Subcutaneous abdominal adipose tissue (tissue), 5 donors: ENCODE measurements at regions not wholly inside any gene's neighbourhood (a gene's known extent, or its start where the extent isn't known, plus 50 kb on each side); places are given as distances from the start of the nearest gene placed in this dataset.

Experiments
- H3K27ac ChIP-seq: one replicate; pipeline ENCODE4 v1.7.0; 2013; ENCODE audit warnings: low read depth, mild to moderate bottlenecking, inconsistent platforms, low read length, moderate library complexity
- H3K27me3 ChIP-seq, 5 donors: one replicate each; pipeline ENCODE4 v1.7.0; 2013; ENCODE audit warnings: low read length in 5 of 5, inconsistent platforms in 1 of 5; ENCODE audit not compliant: control insufficient read depth in 5 of 5, insufficient read depth in 4 of 5
- H3K36me3 ChIP-seq, 5 donors: one replicate each; pipeline ENCODE4 v1.7.0; 2013; ENCODE audit warnings: low read length in 5 of 5; ENCODE audit not compliant: control insufficient read depth in 5 of 5, insufficient read depth in 5 of 5
- H3K4me1 ChIP-seq, 5 donors: one replicate each; pipeline ENCODE4 v1.7.0; 2013; ENCODE audit warnings: low read length in 5 of 5, mild to moderate bottlenecking in 3 of 5, moderate library complexity in 1 of 5; ENCODE audit not compliant: control insufficient read depth in 5 of 5, insufficient read depth in 5 of 5
- H3K4me3 ChIP-seq, 5 donors: one replicate each; pipeline ENCODE4 v1.7.0; 2013; ENCODE audit warnings: low read length in 5 of 5, low read depth in 1 of 5
- H3K9ac ChIP-seq, 5 donors: one replicate each; pipeline ENCODE4 v1.7.0; 2013; ENCODE audit warnings: low read length in 5 of 5, mild to moderate bottlenecking in 4 of 5, moderate library complexity in 3 of 5
- H3K9me3 ChIP-seq, 5 donors: one replicate each; pipeline ENCODE4 v1.7.0; 2013; ENCODE audit warnings: low read length in 5 of 5; ENCODE audit not compliant: control insufficient read depth in 5 of 5
- donor health status: healthy.
- donor health status: healthy.
- donor health status: healthy.
- donor health status: healthy.
- donor health status: healthy.

- peak overlapping the region in 1 of 5 donors; percentile 15 for H3K4me3 ChIP-seq
- no peak overlapping the region for H3K9ac ChIP-seq
- H3K27me3 ChIP-seq, result peaks cover 0 to 2% (median 0%) of the 10 kb centered on the region in 5 donors
- H3K4me1 ChIP-seq, result peaks cover 0 to 19% (median 11%) of the 10 kb centered on the region in 5 donors
- no peaks in the 10 kb centered on the region for H3K36me3 ChIP-seq
- H3K27ac ChIP-seq, result no peak overlapping the region
- H3K9me3 ChIP-seq, result no peaks in the 10 kb centered on the region
Observed at GRCh38 chr9:85431339-85432102, 310.2 kb downstream of the AGTPBP1 start.

DNA sequence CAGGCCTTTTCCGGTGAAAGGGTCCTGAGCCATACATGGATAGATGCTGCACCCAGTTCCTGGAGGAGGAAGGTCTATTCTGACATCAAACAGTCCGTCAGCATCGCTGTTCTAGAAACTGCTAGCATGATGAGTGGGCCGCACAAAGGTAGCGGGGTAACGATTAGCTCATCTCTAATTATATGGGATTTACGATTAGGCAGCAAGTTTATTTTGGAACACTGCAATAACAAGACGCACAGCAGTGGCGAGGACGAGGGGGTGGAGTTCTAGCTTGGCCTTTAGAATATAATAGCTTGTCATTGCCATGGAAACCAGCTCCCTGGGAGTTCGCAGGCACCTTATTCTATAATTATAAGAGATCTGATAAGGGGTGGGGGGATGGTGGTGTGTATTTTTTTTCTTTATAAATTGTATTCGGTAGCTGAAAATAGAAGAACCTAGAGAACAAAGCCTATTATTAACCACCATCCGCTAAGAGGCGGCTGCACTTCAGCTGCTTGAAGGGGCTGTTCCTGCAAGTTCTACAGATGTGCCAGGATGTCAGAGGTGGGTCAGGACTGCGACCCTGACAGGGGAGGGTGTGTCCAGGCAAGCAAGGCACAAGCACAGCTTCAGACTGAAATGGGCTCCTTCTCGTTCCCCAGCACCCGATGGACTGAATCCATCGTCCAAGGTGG is 311.0 kb downstream of the AGTPBP1 start:
- Histone ChIP-seq H3K27me3 (peaks cover 0 to 2% (median 0%) of the 10 kb centered on the region in 5 donors), H3K4me3 (peak overlapping the region in 1 of 5 donors; percentile 15), H3K9ac (no peak overlapping the region), H3K4me1 (peaks cover 0 to 19% (median 11%) of the 10 kb centered on the region in 5 donors), H3K36me3 (no peaks in the 10 kb centered on the region), H3K27ac (no peak overlapping the region), H3K9me3 (no peaks in the 10 kb centered on the region)

DNA sequence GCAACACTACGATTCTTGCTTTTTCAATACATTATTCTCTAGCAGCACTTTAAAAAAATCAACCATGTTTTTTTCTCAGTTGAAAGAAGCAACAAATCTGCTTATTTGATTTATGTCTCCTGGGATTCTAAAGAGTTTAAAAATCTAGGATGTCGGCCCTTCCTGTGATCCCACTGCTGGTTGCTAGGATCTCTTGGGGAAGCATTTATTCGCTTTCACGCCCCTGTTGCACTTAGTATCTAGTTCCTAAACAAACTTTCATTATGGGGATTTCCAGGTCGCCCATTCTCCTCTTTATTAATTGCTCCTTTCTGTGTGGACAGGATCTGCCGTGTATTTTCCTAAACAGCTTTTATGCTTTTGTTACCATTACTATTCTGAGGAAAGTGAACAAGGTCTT is 313.5 kb downstream of the AGTPBP1 start:
- no peaks in the 10 kb centered on the region for H3K36me3 ChIP-seq
- H3K27me3 ChIP-seq, result peaks cover 0 to 2% (median 0%) of the 10 kb centered on the region in 5 donors
- H3K9ac ChIP-seq, result no peak overlapping the region
- peaks cover 0 to 20% (median 11%) of the 10 kb centered on the region in 5 donors for H3K4me1 ChIP-seq
- H3K27ac ChIP-seq, result no peak overlapping the region
- H3K9me3 ChIP-seq, result no peaks in the 10 kb centered on the region
- H3K4me3 ChIP-seq, result no peak overlapping the region

GRCh38 chr9:85427772-85428171 is 314.0 kb downstream of the AGTPBP1 start:
- Histone ChIP-seq H3K27ac (no peak overlapping the region), H3K4me3 (no peak overlapping the region), H3K27me3 (peaks cover 0 to 2% (median 0%) of the 10 kb centered on the region in 5 donors), H3K9me3 (no peaks in the 10 kb centered on the region), H3K36me3 (no peaks in the 10 kb centered on the region), H3K4me1 (peaks cover 0 to 18% (median 11%) of the 10 kb centered on the region in 5 donors), H3K9ac (no peak overlapping the region)

GRCh38 chr9:85425153-85425611 is 316.6 kb downstream of the AGTPBP1 start:
- H3K9ac ChIP-seq, result no peak overlapping the region
- H3K4me1 ChIP-seq, result peaks cover 0 to 7% (median 4%) of the 10 kb centered on the region in 5 donors
- peak overlapping the region in 1 of 5 donors; percentile 17 for H3K4me3 ChIP-seq
- peaks cover 0 to 2% (median 0%) of the 10 kb centered on the region in 5 donors for H3K27me3 ChIP-seq
- peaks cover 0 to 4% (median 0%) of the 10 kb centered on the region in 5 donors for H3K9me3 ChIP-seq
- no peak overlapping the region for H3K27ac ChIP-seq
- H3K36me3 ChIP-seq, result no peaks in the 10 kb centered on the region

DNA sequence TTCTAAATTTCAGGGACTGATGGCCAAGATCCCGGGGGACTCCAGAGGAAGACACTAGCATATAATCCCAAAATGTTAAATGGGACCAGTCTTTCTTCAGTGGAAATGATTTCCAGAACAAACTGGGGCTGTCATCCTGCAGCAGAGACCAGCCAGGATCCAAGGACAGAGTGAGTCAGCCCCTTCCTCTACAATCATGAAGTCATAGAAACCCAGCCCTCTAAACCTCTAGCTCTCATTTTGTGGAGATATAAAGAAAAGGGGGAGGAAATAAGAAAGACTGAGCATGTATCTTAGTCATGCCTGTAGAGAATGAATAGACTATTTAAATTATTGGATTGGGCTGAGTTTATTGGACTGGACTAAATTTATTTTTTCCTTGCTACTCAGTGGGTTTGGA is 318.3 kb downstream of the AGTPBP1 start:
- Histone ChIP-seq H3K4me1 (peaks cover 0 to 7% (median 4%) of the 10 kb centered on the region in 5 donors), H3K9me3 (peaks cover 0 to 4% (median 0%) of the 10 kb centered on the region in 5 donors), H3K27me3 (no peaks in the 10 kb centered on the region), H3K27ac (no peak overlapping the region), H3K4me3 (no peak overlapping the region), H3K9ac (no peak overlapping the region), H3K36me3 (no peaks in the 10 kb centered on the region)

DNA sequence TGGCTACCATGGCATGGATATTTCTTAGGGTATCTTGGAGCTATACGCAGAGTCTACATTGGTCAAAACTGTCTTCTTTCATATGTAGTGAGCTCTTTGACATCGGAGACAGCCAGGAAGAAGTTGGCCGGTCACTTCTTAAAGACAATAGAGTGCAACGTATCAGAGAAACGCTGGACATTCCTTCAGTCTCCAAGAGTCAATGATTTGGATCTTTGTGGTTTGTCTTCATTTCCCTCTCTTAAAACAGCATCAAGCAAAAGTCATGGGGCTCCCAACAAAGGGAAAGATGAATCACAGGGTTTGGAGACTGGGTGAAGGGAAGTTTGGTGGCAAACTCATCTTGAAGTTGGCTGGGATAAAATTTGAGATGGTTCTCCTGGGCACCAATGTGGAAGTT is 320.1 kb downstream of the AGTPBP1 start:
- Histone ChIP-seq H3K27ac (no peak overlapping the region), H3K9me3 (peaks cover 0 to 4% (median 0%) of the 10 kb centered on the region in 5 donors), H3K4me3 (no peak overlapping the region), H3K27me3 (peaks cover 0 to 5% (median 0%) of the 10 kb centered on the region in 5 donors), H3K4me1 (peaks cover 0 to 7% (median 4%) of the 10 kb centered on the region in 5 donors), H3K36me3 (no peaks in the 10 kb centered on the region), H3K9ac (no peak overlapping the region)

GRCh38 chr9:85420750-85421149 is 321.0 kb downstream of the AGTPBP1 start:
- no peak overlapping the region for H3K4me3 ChIP-seq
- no peak overlapping the region for H3K27ac ChIP-seq
- peaks cover 0 to 4% (median 0%) of the 10 kb centered on the region in 5 donors for H3K9me3 ChIP-seq
- peaks cover 0 to 5% (median 0%) of the 10 kb centered on the region in 5 donors for H3K27me3 ChIP-seq
- no peaks in the 10 kb centered on the region for H3K36me3 ChIP-seq
- H3K9ac ChIP-seq, result no peak overlapping the region
- peaks cover 0 to 7% (median 4%) of the 10 kb centered on the region in 5 donors for H3K4me1 ChIP-seq

DNA sequence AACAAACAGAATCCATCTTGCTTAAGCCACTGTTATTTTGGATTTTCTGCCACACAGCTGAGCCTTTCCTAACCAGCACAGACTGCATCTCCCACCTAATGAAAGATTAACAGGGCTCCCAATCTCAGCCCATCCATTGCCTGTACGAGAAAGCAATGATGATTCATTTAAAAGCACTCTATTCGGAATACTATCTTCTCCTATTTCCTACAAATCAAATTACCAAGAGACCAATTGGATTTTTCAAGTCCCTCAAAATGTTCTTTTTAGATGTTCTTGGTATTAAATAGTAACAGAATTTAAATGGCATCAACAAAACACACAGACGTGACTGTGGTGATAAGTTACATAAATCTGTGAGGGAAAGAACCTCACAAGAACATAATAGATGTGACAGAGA is 324.1 kb downstream of the AGTPBP1 start:
- Histone ChIP-seq H3K27ac (no peak overlapping the region), H3K4me1 (no peaks in the 10 kb centered on the region)

GRCh38 chr9:85416715-85417114 is 325.0 kb downstream of the AGTPBP1 start:
- H3K27ac ChIP-seq, result no peak overlapping the region
- no peaks in the 10 kb centered on the region for H3K4me1 ChIP-seq
- no peak overlapping the region for H3K4me3 ChIP-seq
- no peaks in the 10 kb centered on the region for H3K9me3 ChIP-seq
- H3K36me3 ChIP-seq, result no peaks in the 10 kb centered on the region
- H3K9ac ChIP-seq, result no peak overlapping the region
- H3K27me3 ChIP-seq, result peaks cover 0 to 5% (median 0%) of the 10 kb centered on the region in 5 donors

More for the DNA sequence above, 324.1 kb downstream of the AGTPBP1 start:
- no peaks in the 10 kb centered on the region for H3K36me3 ChIP-seq
- H3K27me3 ChIP-seq, result peaks cover 0 to 5% (median 0%) of the 10 kb centered on the region in 5 donors
- H3K9me3 ChIP-seq, result peaks cover 0 to 3% (median 0%) of the 10 kb centered on the region in 5 donors
- H3K9ac ChIP-seq, result no peak overlapping the region
- no peak overlapping the region for H3K4me3 ChIP-seq
